ENCODE measurements at regions not wholly inside any gene's neighbourhood (a gene's known extent, or its start where the extent isn't known, plus 50 kb on each side); places are given as distances from the start of the nearest gene placed in this dataset.

DNA sequence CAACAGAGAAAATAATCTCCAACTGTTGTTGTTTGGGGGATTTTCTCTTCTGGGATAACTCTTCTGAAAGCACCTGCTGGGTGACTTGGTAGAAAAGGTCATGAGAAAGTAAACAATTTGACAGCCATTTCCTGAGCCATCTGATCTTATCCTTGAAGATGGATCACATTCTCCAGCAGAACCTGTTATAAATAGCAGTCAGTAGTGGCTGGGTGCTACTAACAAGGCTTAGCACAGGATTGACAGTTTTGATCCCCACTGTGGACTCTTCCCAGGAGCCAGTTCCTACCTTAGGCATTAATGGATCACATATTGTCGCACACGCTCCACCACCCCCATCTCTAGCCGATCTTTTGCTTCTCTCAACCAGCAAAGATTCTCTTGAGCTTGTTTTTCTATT, 220.2 kb downstream of the PLK2 start:
- Histone ChIP-seq H3K36me3 (no peaks in the 10 kb centered on the region), H3K4me3 (no peak overlapping the region), H3K27me3 (no peaks in the 10 kb centered on the region), H3K4me1 (peaks cover 0 to 43% (median 7%) of the 10 kb centered on the region in 12 donors), H3K9me3 (no peaks in the 10 kb centered on the region), H3K27ac (peak overlapping the region in 1 of 12 donors; percentile 70)
- 88 to 94% (median 92%) methylated on average over 3 of the region's 3 CpGs for WGBS, 4 donors
- no peak for ATAC-seq
- intact Hi-C loops (cut with DNase I) = loop anchor here in 7 of 10 donors (5.0 to 10.0 kb wide), 7 partner anchors 57 to 355 kb away; no protein-coding TSS in a partner anchor
- DNase-seq = no peak
- no peak for TF ChIP-seq POLR2A (IDR thresholded peaks at IDR 0.05)
- TF ChIP-seq, protein P1, sequence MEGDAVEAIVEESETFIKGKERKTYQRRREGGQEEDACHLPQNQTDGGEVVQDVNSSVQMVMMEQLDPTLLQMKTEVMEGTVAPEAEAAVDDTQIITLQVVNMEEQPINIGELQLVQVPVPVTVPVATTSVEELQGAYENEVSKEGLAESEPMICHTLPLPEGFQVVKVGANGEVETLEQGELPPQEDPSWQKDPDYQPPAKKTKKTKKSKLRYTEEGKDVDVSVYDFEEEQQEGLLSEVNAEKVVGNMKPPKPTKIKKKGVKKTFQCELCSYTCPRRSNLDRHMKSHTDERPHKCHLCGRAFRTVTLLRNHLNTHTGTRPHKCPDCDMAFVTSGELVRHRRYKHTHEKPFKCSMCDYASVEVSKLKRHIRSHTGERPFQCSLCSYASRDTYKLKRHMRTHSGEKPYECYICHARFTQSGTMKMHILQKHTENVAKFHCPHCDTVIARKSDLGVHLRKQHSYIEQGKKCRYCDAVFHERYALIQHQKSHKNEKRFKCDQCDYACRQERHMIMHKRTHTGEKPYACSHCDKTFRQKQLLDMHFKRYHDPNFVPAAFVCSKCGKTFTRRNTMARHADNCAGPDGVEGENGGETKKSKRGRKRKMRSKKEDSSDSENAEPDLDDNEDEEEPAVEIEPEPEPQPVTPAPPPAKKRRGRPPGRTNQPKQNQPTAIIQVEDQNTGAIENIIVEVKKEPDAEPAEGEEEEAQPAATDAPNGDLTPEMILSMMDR (IDR thresholded peaks at IDR 0.05) = no peak

DNA sequence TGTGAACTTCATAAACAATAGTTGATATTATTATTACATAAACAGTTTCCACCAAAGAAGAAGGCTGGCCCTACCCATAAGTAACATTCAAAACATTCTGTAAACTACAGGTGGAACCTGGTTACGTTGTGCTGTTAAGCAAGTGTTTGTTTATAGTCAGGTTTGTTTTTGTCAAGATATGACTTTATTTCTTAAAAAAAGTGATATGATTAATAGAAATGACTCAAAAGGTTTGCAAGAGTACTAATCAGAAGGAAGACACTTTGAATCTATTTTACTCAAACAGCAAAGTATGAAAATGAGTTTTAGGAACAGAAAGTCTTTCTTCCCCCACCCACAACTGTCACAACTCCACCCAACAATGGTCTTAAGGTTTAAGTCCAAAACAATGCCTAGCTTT, 220.8 kb downstream of the PLK2 start:
- Histone ChIP-seq H3K4me3 (no peak overlapping the region), H3K4me1 (peaks cover 0 to 37% (median 4%) of the 10 kb centered on the region in 12 donors), H3K9me3 (no peaks in the 10 kb centered on the region), H3K27me3 (no peaks in the 10 kb centered on the region), H3K27ac (no peak overlapping the region), H3K36me3 (no peaks in the 10 kb centered on the region)
- intact Hi-C loops (cut with DNase I) = no loop called here
- 92 to 98% (median 94%) methylated on average over 1 of the region's 1 CpG for WGBS, 4 donors
- no peak for ATAC-seq
- no peak for DNase-seq
- TF ChIP-seq POLR2A (IDR thresholded peaks at IDR 0.05) = no peak
- TF ChIP-seq, protein P1 (IDR thresholded peaks at IDR 0.05) = no peak

DNA sequence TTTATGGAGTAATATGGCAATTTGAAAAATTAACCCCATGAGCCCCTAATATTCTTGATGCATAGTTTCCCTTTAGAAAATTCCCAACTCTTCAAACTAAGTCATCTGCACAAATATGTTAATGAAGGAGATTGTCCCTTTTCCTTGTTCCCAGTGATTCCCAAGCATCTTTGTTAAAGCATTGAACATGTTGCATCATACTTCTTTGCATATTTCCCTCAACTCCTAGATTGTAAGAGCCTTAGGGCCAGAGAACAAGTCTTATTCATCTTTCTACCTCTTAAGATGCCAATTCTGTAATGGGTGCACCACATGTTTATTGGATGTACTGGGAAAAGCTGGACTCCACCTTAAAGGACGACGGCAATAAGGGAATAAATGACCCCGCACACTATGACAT, 223.4 kb downstream of the PLK2 start:
- peaks cover 0 to 23% (median 0%) of the 10 kb centered on the region in 12 donors for H3K4me1 ChIP-seq
- ATAC-seq (no peak), DNase-seq (no peak)
- H3K27me3 ChIP-seq = no peaks in the 10 kb centered on the region
- no peak overlapping the region for H3K4me3 ChIP-seq
- no peaks in the 10 kb centered on the region for H3K36me3 ChIP-seq
- intact Hi-C loops (cut with DNase I) = no loop called here
- H3K9me3 ChIP-seq = no peaks in the 10 kb centered on the region
- no peak for TF ChIP-seq POLR2A (IDR thresholded peaks at IDR 0.05)
- TF ChIP-seq, protein P1 (IDR thresholded peaks at IDR 0.05) = no peak
- 95 to 99% (median 97%) methylated on average over 3 of the region's 3 CpGs for WGBS, 4 donors
- no peak overlapping the region for H3K27ac ChIP-seq

DNA sequence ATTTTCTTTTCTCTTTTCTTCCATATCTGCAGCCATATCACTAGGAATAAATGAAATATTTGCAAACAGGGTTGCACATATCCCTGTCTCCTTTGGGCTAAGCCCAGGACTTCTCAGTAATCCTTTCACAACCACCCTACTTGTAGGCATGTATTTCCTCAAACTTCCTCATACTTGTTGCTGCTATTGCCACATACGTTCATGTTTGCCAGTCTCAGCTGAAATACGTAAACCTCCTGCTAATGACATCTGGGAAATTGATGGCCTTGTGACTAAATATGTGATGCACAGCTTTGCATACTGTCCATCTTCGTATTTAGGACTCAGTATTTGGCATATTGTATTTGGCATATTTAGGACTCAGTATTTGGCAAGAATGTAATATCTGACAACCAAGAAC, 224.6 kb downstream of the PLK2 start:
- intact Hi-C loops (cut with DNase I) = no loop called here
- no peaks in the 10 kb centered on the region for H3K36me3 ChIP-seq
- DNase-seq (no peak), ATAC-seq (peak in 1 of 4 donors; percentile 61)
- TF ChIP-seq POLR2A (IDR thresholded peaks at IDR 0.05) = no peak
- TF ChIP-seq, protein P1 (IDR thresholded peaks at IDR 0.05) = no peak
- no peaks in the 10 kb centered on the region for H3K27me3 ChIP-seq
- no peaks in the 10 kb centered on the region for H3K9me3 ChIP-seq
- H3K4me3 ChIP-seq = no peak overlapping the region
- no peak overlapping the region for H3K27ac ChIP-seq
- H3K4me1 ChIP-seq = peaks cover 0 to 13% (median 0%) of the 10 kb centered on the region in 12 donors
- WGBS, 4 donors = 37 to 53% (median 42%) methylated on average over 3 of the region's 3 CpGs
